PC-3 (cell line): ENCODE measurements at regions not wholly inside any gene's neighbourhood (a gene's known extent, or its start where the extent isn't known, plus 50 kb on each side); places are given as distances from the start of the nearest gene placed in this dataset.

ENCODE experiments used
- ATAC-seq: fragments of 200-7000 bp; cut with Tn5 transposase; 2 replicates; pipeline ENCODE4 v1.9.1; 2020; ENCODE audit warnings: mild to moderate bottlenecking, moderate library complexity
- BruUV-seq: library from RNA; stranded (reverse); fragments of 400-500 nt; replicated peaks from 2 replicates; lab custom pipeline; 2021; lab: Mats Ljungman, UMichigan
- CTCF ChIA-PET: fragments of 300-600 bp; sonication (Branson Sonifier 250); formaldehyde crosslinking; loops from one replicate; lab custom pipeline; 2022; ENCODE audit warnings: antibody characterized with exemption; lab: Charles Lee
- POLR2A ChIA-PET: fragments of 300-600 bp; sonication (Branson Sonifier 250); formaldehyde crosslinking; loops from one replicate; lab custom pipeline; 2022; ENCODE audit warnings: antibody characterized with exemption; ENCODE audit not compliant: unreplicated experiment; lab: Charles Lee
- DNase-seq: peaks from one replicate; pipeline ENCODE4 v3.0.0-alpha.2; 2015
- H2AFZ ChIP-seq: fragments of 300-600 bp; sonication (generic); 2 replicates; pipeline ENCODE4 v1.6.0; 2016; ENCODE audit warnings: antibody characterized with exemption, low read length
- H3F3A ChIP-seq: fragments of 300-600 bp; sonication (generic); one replicate; pipeline ENCODE4 v1.6.0; 2017; ENCODE audit warnings: antibody characterized with exemption, low read length, control low read depth, mild to moderate bottlenecking; ENCODE audit not compliant: unreplicated experiment
- H3K27ac ChIP-seq: fragments of 300-600 bp; sonication (generic); 2 replicates; pipeline ENCODE4 v1.5.1; 2016; ENCODE audit warnings: mild to moderate bottlenecking, low read length
- H3K27me3 ChIP-seq: fragments of 300-600 bp; sonication (generic); 2 replicates; pipeline ENCODE4 v1.6.1; 2016; ENCODE audit warnings: low read length, mixed read lengths
- H3K36me3 ChIP-seq: fragments of 300-600 bp; sonication (generic); 2 replicates; pipeline ENCODE4 v1.6.1; 2016; ENCODE audit warnings: low read depth, mixed run types, low read length, mixed read lengths
- H3K4me1 ChIP-seq: fragments of 300-600 bp; sonication (generic); 2 replicates; pipeline ENCODE4 v1.5.1; 2016; ENCODE audit warnings: low read length; ENCODE audit not compliant: insufficient read depth
- H3K4me2 ChIP-seq: fragments of 300-600 bp; sonication (generic); 2 replicates; pipeline ENCODE4 v1.6.0; 2016; ENCODE audit warnings: low read length
- H3K4me3 ChIP-seq: fragments of 300-600 bp; sonication (generic); 2 replicates; pipeline ENCODE4 v1.5.1; 2016; ENCODE audit warnings: mild to moderate bottlenecking, low read length, mixed read lengths
- H3K79me2 ChIP-seq: fragments of 300-600 bp; sonication (generic); 2 replicates; pipeline ENCODE4 v1.6.1; 2017; ENCODE audit warnings: low read length, mixed read lengths
- H3K9ac ChIP-seq: fragments of 300-600 bp; sonication (generic); 2 replicates; pipeline ENCODE4 v1.6.0; 2016; ENCODE audit warnings: mild to moderate bottlenecking, low read length
- H3K9me2 ChIP-seq: fragments of 300-600 bp; sonication (generic); replicated peaks from 2 replicates; pipeline ENCODE4 v1.6.1; 2016; ENCODE audit warnings: mixed run types, low read length, mixed read lengths
- H3K9me3 ChIP-seq: fragments of 300-600 bp; sonication (generic); 2 replicates; pipeline ENCODE4 v1.6.1; 2016; ENCODE audit warnings: low read length, mixed read lengths
- H4K20me1 ChIP-seq: fragments of 300-600 bp; sonication (generic); 2 replicates; pipeline ENCODE4 v1.6.1; 2016; ENCODE audit warnings: low read length, mixed read lengths
- CTCF ChIP-seq: fragments of 300-600 bp; sonication (generic); conservative IDR thresholded peaks from 2 replicates; pipeline ENCODE4 v1.5.1; 2017; ENCODE audit warnings: antibody characterized with exemption, low read depth, mild to moderate bottlenecking, low read length
- EZH2 ChIP-seq: fragments of 300-600 bp; sonication (generic); IDR thresholded peaks from one replicate; pipeline ENCODE4 v1.6.1; 2017; ENCODE audit warnings: antibody characterized with exemption, mild to moderate bottlenecking, low read length; ENCODE audit not compliant: unreplicated experiment
- EZH2phosphoT487 ChIP-seq: fragments of 300-600 bp; sonication (generic); IDR thresholded peaks from 2 replicates; pipeline ENCODE4 v1.6.1; 2018; ENCODE audit warnings: mild to moderate bottlenecking, antibody characterized with exemption, low read length, borderline replicate concordance
- intact Hi-C: fragments of 100-400 bp; cut with micrococcal nuclease; formaldehyde crosslinking; loops from 2 replicates; pipeline ENCODE4 v1.9.0; 2023

GRCh38 chr2:164028814-164029534 is 293.2 kb upstream of the FIGN start:
- H3K9me2 ChIP-seq = no peaks in the 10 kb centered on the region
- H4K20me1 ChIP-seq = no peaks in the 10 kb centered on the region
- H3F3A ChIP-seq = no peaks in the 10 kb centered on the region
- ChIA-PET POLR2A (no interaction called here), CTCF (no interaction called here)
- H2AFZ ChIP-seq = no peak overlapping the region
- no peak overlapping the region for H3K4me2 ChIP-seq
- no peak overlapping the region for H3K4me3 ChIP-seq
- no peak for DNase-seq
- no peaks in the 10 kb centered on the region for H3K9me3 ChIP-seq
- no peaks in the 10 kb centered on the region for H3K4me1 ChIP-seq
- H3K27me3 ChIP-seq = peaks cover 27% of the 10 kb centered on the region
- H3K9ac ChIP-seq = no peak overlapping the region
- ATAC-seq = no peak
- H3K36me3 ChIP-seq = no peaks in the 10 kb centered on the region
- BruUV-seq = no TSS peak
- TF ChIP-seq CTCF (no peak), EZH2phosphoT487 (no peak), EZH2 (no peak)
- no peaks in the 10 kb centered on the region for H3K79me2 ChIP-seq
- intact Hi-C loops = no loop called here
- H3K27ac ChIP-seq = no peak overlapping the region

- H3K27me3 ChIP-seq = peaks cover 28% of the 10 kb centered on the region
- H3K36me3 ChIP-seq = no peaks in the 10 kb centered on the region
- POLR2A ChIA-PET = no interaction called here
- H3K79me2 ChIP-seq = no peaks in the 10 kb centered on the region
- H3K27ac ChIP-seq = no peak overlapping the region
- no peak overlapping the region for H3K4me3 ChIP-seq
- no peaks in the 10 kb centered on the region for H3K4me1 ChIP-seq
- ATAC-seq (no peak), DNase-seq (no peak)
- CTCF ChIA-PET = no interaction called here
- H3K4me2 ChIP-seq = no peak overlapping the region
- no peak for TF ChIP-seq EZH2phosphoT487
- no peak for TF ChIP-seq EZH2
- no peak for TF ChIP-seq CTCF
- H4K20me1 ChIP-seq = no peaks in the 10 kb centered on the region
- intact Hi-C loops = no loop called here
- no TSS peak for BruUV-seq
- H3K9me2 ChIP-seq = no peaks in the 10 kb centered on the region
- H3F3A ChIP-seq = no peaks in the 10 kb centered on the region
- H3K9me3 ChIP-seq = no peaks in the 10 kb centered on the region
- H3K9ac ChIP-seq = no peak overlapping the region
- H2AFZ ChIP-seq = no peak overlapping the region
Observed at GRCh38 chr2:164024396-164024795, 288.6 kb upstream of the FIGN start.

GRCh38 chr2:164023896-164024295 is 288.1 kb upstream of the FIGN start:
- Histone ChIP-seq H3K4me2 (no peak overlapping the region), H3K9ac (no peak overlapping the region), H4K20me1 (no peaks in the 10 kb centered on the region), H3F3A (no peaks in the 10 kb centered on the region), H3K4me1 (no peaks in the 10 kb centered on the region), H3K36me3 (no peaks in the 10 kb centered on the region), H3K9me3 (no peaks in the 10 kb centered on the region), H3K27me3 (peaks cover 28% of the 10 kb centered on the region), H3K27ac (no peak overlapping the region), H3K9me2 (no peaks in the 10 kb centered on the region), H2AFZ (no peak overlapping the region), H3K79me2 (no peaks in the 10 kb centered on the region), H3K4me3 (no peak overlapping the region)
- BruUV-seq = no TSS peak
- no peak for TF ChIP-seq CTCF
- TF ChIP-seq EZH2phosphoT487 = no peak
- TF ChIP-seq EZH2 = no peak
- DNase-seq = no peak
- ATAC-seq = no peak
- intact Hi-C loops = no loop called here
- CTCF ChIA-PET = no interaction called here
- POLR2A ChIA-PET = no interaction called here
